ENCODE measurements at regions not wholly inside any gene's neighbourhood (a gene's known extent, or its start where the extent isn't known, plus 50 kb on each side); places are given as distances from the start of the nearest gene placed in this dataset.

- no peak for ATAC-seq (ENCODE audit: insufficient read depth, low read depth)
- no peaks in the 10 kb centered on the region for H3K4me1 ChIP-seq (ENCODE audit: insufficient read depth, low read length)
- no peaks in the 10 kb centered on the region for H3K36me3 ChIP-seq (ENCODE audit: insufficient read depth, low read length)
These were observed 135.6 kb upstream of the GJB5 start for GRCh38 chr1:34619256-34619655.

GRCh38 chr1:34621916-34622315, 132.9 kb upstream of the GJB5 start:
- H3K4me2 ChIP-seq (ENCODE audit: insufficient read depth, low read length) = no peak overlapping the region
- DNase-seq (no peak), ATAC-seq (ENCODE audit: insufficient read depth, low read depth) (no peak)
- H3K27ac ChIP-seq (ENCODE audit: low read length) = no peak overlapping the region
- H3K4me3 ChIP-seq (ENCODE audit: low read depth in 1 of 2, low read length in 2 of 2) = no peak overlapping the region
- peaks cover 35% of the 10 kb centered on the region for H3K27me3 ChIP-seq (ENCODE audit: insufficient read depth, low read length, poor library complexity)
- H3K36me3 ChIP-seq (ENCODE audit: insufficient read depth, low read length) = no peaks in the 10 kb centered on the region
- no peaks in the 10 kb centered on the region for H3K79me2 ChIP-seq (ENCODE audit: insufficient read depth, low read length)
- H3K9ac ChIP-seq (ENCODE audit: low read depth, low read length) = no peak overlapping the region
- H2AFZ ChIP-seq (ENCODE audit: low read depth, low read length) = no peak overlapping the region
- TF ChIP-seq CTCF (IDR thresholded peaks at IDR 0.05; ENCODE audit: borderline replicate concordance, extremely low read depth, low read length, poor library complexity, severe bottlenecking) = no peak
- H3K4me1 ChIP-seq (ENCODE audit: insufficient read depth, low read length) = no peaks in the 10 kb centered on the region
- H3K9me3 ChIP-seq (ENCODE audit: insufficient read depth, low read length, severe bottlenecking) = no peaks in the 10 kb centered on the region
- H4K20me1 ChIP-seq (ENCODE audit: insufficient read depth, low read length) = no peaks in the 10 kb centered on the region

More at GRCh38 chr1:34619256-34619655, 135.6 kb upstream of the GJB5 start:
- no peaks in the 10 kb centered on the region for H4K20me1 ChIP-seq (ENCODE audit: insufficient read depth, low read length)
- no peak for DNase-seq
- H3K4me2 ChIP-seq (ENCODE audit: insufficient read depth, low read length) = no peak overlapping the region
- H3K4me3 ChIP-seq (ENCODE audit: low read depth in 1 of 2, low read length in 2 of 2) = no peak overlapping the region
- H2AFZ ChIP-seq (ENCODE audit: low read depth, low read length) = no peak overlapping the region
- no peaks in the 10 kb centered on the region for H3K9me3 ChIP-seq (ENCODE audit: insufficient read depth, low read length, severe bottlenecking)
- H3K27me3 ChIP-seq (ENCODE audit: insufficient read depth, low read length, poor library complexity) = peaks cover 32% of the 10 kb centered on the region
- no peak overlapping the region for H3K27ac ChIP-seq (ENCODE audit: low read length)
- no peaks in the 10 kb centered on the region for H3K79me2 ChIP-seq (ENCODE audit: insufficient read depth, low read length)
- H3K9ac ChIP-seq (ENCODE audit: low read depth, low read length) = no peak overlapping the region
- no peak for TF ChIP-seq EZH2 (IDR thresholded peaks at IDR 0.05; ENCODE audit: borderline replicate concordance, low read depth, low read length, severe bottlenecking)
- no peak for TF ChIP-seq CTCF (IDR thresholded peaks at IDR 0.05; ENCODE audit: borderline replicate concordance, extremely low read depth, low read length, poor library complexity, severe bottlenecking)

- H4K20me1 ChIP-seq (ENCODE audit: insufficient read depth, low read length) = no peaks in the 10 kb centered on the region
- no peak overlapping the region for H3K9ac ChIP-seq (ENCODE audit: low read depth, low read length)
- no peak overlapping the region for H3K4me3 ChIP-seq (ENCODE audit: low read depth in 1 of 2, low read length in 2 of 2)
- H3K4me1 ChIP-seq (ENCODE audit: insufficient read depth, low read length) = no peaks in the 10 kb centered on the region
- DNase-seq = no peak
- ATAC-seq (ENCODE audit: insufficient read depth, low read depth) = no peak
- H3K9me3 ChIP-seq (ENCODE audit: insufficient read depth, low read length, severe bottlenecking) = no peaks in the 10 kb centered on the region
- no peak overlapping the region for H3K27ac ChIP-seq (ENCODE audit: low read length)
- H3K27me3 ChIP-seq (ENCODE audit: insufficient read depth, low read length, poor library complexity) = peaks cover 16% of the 10 kb centered on the region
- H3K36me3 ChIP-seq (ENCODE audit: insufficient read depth, low read length) = no peaks in the 10 kb centered on the region
- H2AFZ ChIP-seq (ENCODE audit: low read depth, low read length) = no peak overlapping the region
- TF ChIP-seq CTCF (IDR thresholded peaks at IDR 0.05; ENCODE audit: borderline replicate concordance, extremely low read depth, low read length, poor library complexity, severe bottlenecking) = no peak
- no peak for TF ChIP-seq EZH2 (IDR thresholded peaks at IDR 0.05; ENCODE audit: borderline replicate concordance, low read depth, low read length, severe bottlenecking)
- H3K79me2 ChIP-seq (ENCODE audit: insufficient read depth, low read length) = no peaks in the 10 kb centered on the region
- no peak overlapping the region for H3K4me2 ChIP-seq (ENCODE audit: insufficient read depth, low read length)
These were observed 129.3 kb upstream of the GJB5 start for GRCh38 chr1:34625521-34626015.

Data from DND-41 (cell line).